ENCODE measurements at regions not wholly inside any gene's neighbourhood (a gene's known extent, or its start where the extent isn't known, plus 50 kb on each side); places are given as distances from the start of the nearest gene placed in this dataset.
A peak's percentile ranks its signal among the peaks of the same experiment; 100 is the strongest.
"Not testable (repeated sequence)": the region's sequence is repeated elsewhere in the genome, so short reads cannot be mapped to it uniquely, and the experiment has no call there.

DNA sequence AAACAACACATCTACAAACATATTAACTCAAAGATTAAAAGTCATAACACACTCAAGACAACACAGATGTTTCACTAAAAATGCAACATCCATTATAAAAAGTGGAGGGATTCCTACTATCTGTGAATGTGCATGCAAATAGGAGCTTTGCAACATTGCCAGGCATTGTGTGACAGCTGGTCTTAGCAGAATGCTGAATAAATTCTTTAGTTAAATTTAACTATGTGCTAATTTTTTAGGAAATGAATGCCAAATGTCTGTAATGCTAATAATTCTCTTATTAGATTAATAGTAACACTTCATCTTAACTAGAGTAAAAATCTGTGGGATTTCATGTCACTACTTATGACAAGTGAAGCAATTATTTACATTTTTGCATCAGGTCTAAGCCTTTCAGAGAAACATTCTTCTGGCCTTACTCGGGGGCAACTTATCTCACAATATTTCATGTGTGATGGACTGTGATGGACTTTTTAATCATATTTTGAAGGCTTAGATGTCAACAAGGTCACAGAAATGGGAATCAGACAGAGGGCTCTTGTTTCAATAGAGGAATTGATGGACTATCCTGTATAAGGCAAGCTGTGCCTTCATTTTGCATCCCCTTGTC is 524.6 kb upstream of the KCND2 start:
- DNase-seq = peak; percentile 5

- DNase-seq = no peak
Measured at GRCh38 chr7:119748991-119749390, 524.0 kb upstream of the KCND2 start.

GRCh38 chr7:119756687-119757086 is 516.3 kb upstream of the KCND2 start:
- no peak for DNase-seq

GRCh38 chr7:119758254-119758653 is 514.7 kb upstream of the KCND2 start:
- no peak for DNase-seq

GRCh38 chr7:119761776-119762175 is 511.2 kb upstream of the KCND2 start:
- no peak for DNase-seq

GRCh38 chr7:119782286-119782685 is 490.7 kb upstream of the KCND2 start:
- DNase-seq = no peak

DNA sequence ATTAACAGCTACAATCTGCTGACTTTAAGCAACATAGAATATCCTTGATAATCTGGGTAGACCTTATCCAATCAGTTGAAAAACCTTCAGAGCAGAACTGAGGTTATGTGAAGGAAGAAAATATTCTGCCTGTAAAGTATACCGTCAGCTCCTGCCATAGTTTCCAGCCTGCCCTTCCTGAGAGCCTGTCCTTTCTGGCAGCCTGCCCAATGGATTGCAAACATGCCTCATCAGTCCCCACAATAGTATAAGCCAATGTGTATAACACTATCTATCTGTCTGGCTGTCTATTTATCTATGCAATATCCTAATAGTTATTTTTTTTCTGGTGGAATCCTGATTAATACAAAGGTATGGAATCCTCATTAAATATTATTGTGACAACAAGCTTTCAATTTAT is 489.2 kb upstream of the KCND2 start:
- peak; percentile 9 for DNase-seq

- DNase-seq = peak; percentile 47
Measured at GRCh38 chr7:119802147-119802546, 470.8 kb upstream of the KCND2 start.

DNA sequence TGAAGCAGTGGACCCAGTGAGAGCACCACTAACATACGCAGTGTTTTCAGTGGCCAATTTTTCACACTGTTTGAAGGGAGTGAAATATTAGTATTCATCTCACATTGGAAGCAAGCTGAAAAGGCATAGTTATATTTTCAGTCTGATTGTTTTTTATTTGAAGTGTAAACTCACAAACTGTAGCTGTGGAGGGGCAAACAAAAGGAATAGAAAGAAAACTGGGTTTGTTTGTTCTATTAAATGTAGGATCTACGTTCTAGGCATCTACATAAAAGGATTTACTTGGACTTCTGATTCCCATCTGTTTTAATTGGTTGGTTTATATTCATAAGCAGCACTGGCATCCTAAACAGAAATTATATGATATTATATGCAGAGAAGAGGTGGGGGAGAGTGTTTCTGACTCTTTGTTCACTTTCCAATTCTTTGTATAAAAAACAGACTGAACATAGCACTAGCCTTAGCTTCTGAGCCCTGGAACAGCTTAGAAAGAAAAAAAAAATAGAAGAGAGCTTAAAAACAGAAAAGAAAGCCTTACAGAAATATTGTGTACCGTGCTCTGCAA is 447.8 kb upstream of the KCND2 start:
- no peak for DNase-seq

- DNase-seq = no peak
Measured at GRCh38 chr7:119826547-119826946, 446.4 kb upstream of the KCND2 start.

DNA sequence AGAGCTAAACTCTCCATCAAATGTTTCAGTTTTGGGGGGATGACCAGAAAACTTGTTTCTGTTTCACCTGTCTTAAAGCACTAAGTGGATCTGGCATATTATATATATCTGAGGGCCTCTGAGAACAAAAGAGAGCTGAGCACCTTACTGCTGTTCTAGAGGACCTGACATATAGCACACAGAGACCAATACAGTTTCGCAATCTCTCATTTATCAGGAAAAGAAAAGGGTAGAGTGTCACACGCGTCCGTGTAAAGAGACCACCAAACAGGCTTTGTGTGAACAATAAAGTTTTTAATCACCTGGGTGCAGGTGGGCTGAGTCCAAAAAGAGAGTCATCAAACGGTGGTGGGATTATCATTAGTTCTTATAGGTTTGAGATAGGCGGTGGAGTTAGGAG is 434.5 kb upstream of the KCND2 start:
- no peak for DNase-seq

DNA sequence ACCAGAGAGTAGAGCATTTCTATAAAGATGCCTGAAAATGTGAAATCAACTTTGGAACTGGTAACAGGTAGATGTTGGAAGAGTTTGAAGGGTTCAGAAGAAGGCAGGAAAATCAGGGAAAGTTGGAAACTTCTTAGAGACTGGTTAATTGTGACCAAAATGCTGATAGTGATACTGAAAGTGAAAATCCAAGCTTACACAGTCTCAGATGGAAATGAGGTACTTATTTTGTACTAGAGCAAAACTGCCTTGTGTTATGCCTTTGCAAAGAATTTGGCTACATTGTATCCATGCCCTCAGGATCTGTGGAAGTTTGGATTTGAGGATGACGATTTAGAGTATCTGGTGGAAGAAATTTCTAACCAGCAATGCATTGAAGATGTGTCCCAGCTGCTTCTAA is 430.6 kb upstream of the KCND2 start:
- DNase-seq = no peak

GRCh38 chr7:119842786-119843185 is 430.2 kb upstream of the KCND2 start:
- no peak for DNase-seq

- DNase-seq = no peak
Measured at GRCh38 chr7:119861385-119861784, 411.6 kb upstream of the KCND2 start.

- DNase-seq = no peak
Measured at GRCh38 chr7:119868387-119868786, 404.6 kb upstream of the KCND2 start.

DNA sequence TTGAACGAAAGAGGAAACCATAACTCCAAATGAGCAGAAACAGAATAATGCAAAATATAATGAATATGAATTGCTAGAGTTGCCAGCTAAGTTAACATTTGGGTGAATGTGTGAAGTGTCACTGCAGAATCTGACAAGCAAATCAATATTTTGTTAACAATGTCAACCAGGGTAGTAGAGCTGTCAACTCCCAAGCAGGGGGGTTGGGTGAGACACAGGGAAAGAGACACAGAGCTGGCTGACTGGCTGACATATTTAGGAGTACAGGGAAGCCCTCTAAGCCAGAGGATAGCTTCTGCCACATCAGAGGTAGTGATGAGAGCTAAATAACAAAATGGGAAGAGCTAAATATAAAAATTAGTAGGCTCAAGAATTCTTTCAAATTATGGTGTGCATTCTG is 393.1 kb upstream of the KCND2 start:
- DNase-seq = no peak

DNA sequence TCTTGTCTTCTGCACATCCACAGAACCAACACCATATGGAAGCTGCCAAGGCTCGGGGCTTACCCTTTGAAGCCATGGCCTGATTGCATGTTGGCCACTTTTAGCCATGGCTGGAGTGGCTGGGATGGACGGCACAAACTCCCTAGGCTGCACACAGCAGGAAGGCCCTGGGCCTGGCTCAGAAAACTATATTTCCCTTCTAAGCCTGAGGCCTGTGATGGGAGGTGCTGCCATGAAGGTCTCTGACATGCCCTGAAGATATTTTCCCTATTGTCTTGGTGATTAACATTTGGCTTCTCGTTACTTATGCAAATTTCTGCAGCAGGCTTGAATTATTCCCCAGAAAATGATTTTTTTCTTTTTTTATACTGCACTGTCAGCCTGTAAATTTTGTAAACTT is 387.0 kb upstream of the KCND2 start:
- no peak for DNase-seq

DNA sequence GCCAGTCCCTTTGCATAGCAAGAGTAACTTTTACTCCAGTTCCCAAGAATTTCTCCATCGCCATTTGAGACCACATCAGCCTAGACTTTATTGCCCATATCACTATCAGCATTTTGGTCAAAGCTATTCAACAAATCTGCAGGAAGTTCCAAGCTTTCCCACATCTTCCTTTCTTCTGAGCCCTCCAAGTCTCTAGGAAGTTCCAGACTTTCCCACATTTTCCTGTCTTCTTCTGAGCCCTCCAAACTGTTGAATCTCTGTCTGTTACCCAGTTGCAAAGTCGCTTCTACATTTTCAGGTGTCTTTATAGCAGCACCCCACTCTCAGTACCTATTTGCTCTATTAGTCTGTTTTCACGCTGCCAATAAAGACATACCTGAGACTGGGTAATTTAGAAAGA is 386.4 kb upstream of the KCND2 start:
- not testable (repeated sequence) for DNase-seq

GRCh38 chr7:119888251-119888650 is 384.7 kb upstream of the KCND2 start:
- DNase-seq = no peak

- DNase-seq = no peak
Measured at GRCh38 chr7:119890631-119891030, 382.3 kb upstream of the KCND2 start.

GRCh38 chr7:119895320-119895719 is 377.7 kb upstream of the KCND2 start:
- no peak for DNase-seq

- no peak for DNase-seq
Measured at GRCh38 chr7:119896386-119896785, 376.6 kb upstream of the KCND2 start.

- peak; percentile 58 for DNase-seq
Measured at GRCh38 chr7:119900996-119901672, 371.8 kb upstream of the KCND2 start.

DNA sequence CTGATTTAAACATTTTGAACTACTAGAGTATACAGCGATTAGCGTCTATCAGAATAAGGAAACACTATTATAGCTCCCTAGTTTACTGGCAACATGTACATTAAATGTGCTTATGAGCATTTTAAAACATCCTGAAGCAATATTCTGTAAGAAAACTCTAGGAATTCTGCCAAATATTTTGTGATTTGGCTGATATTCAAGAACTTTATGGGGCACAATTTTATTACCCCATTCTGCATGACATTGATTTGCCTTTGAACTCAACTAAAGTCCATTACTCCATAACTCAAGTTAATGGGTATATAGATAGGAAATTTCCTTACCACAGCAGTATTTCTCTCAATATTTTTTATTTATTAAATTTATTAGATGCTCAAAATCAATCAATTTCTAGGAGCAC is 369.9 kb upstream of the KCND2 start:
- DNase-seq = no peak

DNA sequence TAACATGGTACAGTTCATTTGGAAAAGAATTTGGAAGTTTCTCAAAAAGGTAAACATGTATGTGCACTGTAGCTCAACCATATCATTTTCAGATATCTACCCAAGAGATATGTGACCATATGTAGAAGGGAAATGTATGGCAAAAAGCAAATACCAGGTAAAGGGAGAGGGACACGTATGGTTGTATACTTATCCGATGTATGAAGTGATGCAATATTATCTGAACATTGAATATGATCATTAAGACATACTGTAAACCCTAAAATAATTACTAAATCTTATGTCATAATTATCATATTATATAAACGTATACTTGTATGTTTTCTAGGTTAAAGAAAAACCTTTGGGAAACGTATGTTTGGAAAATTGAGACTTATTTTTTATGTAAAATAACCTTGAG is 367.5 kb upstream of the KCND2 start:
- no peak for DNase-seq

All from NCI-H226 (cell line).